Neural cell (in vitro differentiated cells): ENCODE measurements at regions not wholly inside any gene's neighbourhood (a gene's known extent, or its start where the extent isn't known, plus 50 kb on each side); places are given as distances from the start of the nearest gene placed in this dataset.

Source experiments
- EZH2 ChIP-seq: fragments of 200-600, 300-800 bp; shearing (Covaris generic), sonication (generic); IDR thresholded peaks from 2 replicates; pipeline ENCODE4 v1.6.1; 2014; ENCODE audit warnings: antibody characterized with exemption, low read length, borderline replicate concordance, mild to moderate bottlenecking; ENCODE audit not compliant: insufficient read depth, poor library complexity, severe bottlenecking
- MXI1 ChIP-seq: fragments of 450-650 bp; conservative IDR thresholded peaks from 2 replicates; pipeline ENCODE4 v1.6.1; 2014; ENCODE audit warnings: antibody characterized with exemption, mild to moderate bottlenecking; ENCODE audit not compliant: poor library complexity, severe bottlenecking
- POLR2AphosphoS5 ChIP-seq: IDR thresholded peaks from 2 replicates; pipeline ENCODE4 v1.6.1; 2012
- RAD21 ChIP-seq: fragments of 450-650 bp; conservative IDR thresholded peaks from 2 replicates; pipeline ENCODE4 v1.6.1; 2014; ENCODE audit warnings: antibody characterized with exemption, mild to moderate bottlenecking, moderate library complexity
- SMC3 ChIP-seq: fragments of 450-650 bp; conservative IDR thresholded peaks from 2 replicates; pipeline ENCODE4 v1.6.1; 2014; ENCODE audit warnings: antibody characterized with exemption, mild to moderate bottlenecking, moderate library complexity; ENCODE audit not compliant: poor library complexity
- TAF1 ChIP-seq: IDR thresholded peaks from 2 replicates; pipeline ENCODE4 v1.6.1; 2012; ENCODE audit warnings: low read depth
- TF ChIP-seq, protein P1 (sequence below): fragments of 450-650 bp; IDR thresholded peaks from 2 replicates; pipeline ENCODE4 v1.5.1; 2014; ENCODE audit warnings: antibody characterized with exemption, mild to moderate bottlenecking, moderate library complexity; ENCODE audit not compliant: poor library complexity, severe bottlenecking
- TF ChIP-seq, protein P2 (sequence below): IDR thresholded peaks from 2 replicates; pipeline ENCODE4 v1.6.1; 2012; ENCODE audit warnings: borderline replicate concordance

DNA sequence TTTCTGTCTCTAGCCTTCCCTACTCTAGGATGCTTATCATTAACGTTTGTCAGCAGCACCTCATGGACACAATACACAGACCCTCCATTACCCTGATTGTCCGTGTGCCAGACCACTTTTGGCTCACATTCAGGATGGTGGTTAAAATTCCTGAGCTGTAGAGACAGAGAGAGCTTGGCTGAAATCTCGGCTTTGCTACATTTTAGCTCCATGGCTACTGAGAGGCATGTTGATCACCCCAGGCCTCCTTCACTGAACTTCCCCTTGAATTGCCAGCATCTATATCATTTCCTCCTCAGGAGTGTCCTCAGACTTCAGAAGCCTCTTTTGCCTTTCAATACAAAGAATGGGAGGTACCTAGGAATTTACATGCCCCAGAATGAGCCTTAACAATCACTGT is 104.7 kb upstream of the ISL1 start:
- TF ChIP-seq, protein P1, sequence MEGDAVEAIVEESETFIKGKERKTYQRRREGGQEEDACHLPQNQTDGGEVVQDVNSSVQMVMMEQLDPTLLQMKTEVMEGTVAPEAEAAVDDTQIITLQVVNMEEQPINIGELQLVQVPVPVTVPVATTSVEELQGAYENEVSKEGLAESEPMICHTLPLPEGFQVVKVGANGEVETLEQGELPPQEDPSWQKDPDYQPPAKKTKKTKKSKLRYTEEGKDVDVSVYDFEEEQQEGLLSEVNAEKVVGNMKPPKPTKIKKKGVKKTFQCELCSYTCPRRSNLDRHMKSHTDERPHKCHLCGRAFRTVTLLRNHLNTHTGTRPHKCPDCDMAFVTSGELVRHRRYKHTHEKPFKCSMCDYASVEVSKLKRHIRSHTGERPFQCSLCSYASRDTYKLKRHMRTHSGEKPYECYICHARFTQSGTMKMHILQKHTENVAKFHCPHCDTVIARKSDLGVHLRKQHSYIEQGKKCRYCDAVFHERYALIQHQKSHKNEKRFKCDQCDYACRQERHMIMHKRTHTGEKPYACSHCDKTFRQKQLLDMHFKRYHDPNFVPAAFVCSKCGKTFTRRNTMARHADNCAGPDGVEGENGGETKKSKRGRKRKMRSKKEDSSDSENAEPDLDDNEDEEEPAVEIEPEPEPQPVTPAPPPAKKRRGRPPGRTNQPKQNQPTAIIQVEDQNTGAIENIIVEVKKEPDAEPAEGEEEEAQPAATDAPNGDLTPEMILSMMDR = no peak
- no peak for TF ChIP-seq SMC3
- TF ChIP-seq, protein P2, sequence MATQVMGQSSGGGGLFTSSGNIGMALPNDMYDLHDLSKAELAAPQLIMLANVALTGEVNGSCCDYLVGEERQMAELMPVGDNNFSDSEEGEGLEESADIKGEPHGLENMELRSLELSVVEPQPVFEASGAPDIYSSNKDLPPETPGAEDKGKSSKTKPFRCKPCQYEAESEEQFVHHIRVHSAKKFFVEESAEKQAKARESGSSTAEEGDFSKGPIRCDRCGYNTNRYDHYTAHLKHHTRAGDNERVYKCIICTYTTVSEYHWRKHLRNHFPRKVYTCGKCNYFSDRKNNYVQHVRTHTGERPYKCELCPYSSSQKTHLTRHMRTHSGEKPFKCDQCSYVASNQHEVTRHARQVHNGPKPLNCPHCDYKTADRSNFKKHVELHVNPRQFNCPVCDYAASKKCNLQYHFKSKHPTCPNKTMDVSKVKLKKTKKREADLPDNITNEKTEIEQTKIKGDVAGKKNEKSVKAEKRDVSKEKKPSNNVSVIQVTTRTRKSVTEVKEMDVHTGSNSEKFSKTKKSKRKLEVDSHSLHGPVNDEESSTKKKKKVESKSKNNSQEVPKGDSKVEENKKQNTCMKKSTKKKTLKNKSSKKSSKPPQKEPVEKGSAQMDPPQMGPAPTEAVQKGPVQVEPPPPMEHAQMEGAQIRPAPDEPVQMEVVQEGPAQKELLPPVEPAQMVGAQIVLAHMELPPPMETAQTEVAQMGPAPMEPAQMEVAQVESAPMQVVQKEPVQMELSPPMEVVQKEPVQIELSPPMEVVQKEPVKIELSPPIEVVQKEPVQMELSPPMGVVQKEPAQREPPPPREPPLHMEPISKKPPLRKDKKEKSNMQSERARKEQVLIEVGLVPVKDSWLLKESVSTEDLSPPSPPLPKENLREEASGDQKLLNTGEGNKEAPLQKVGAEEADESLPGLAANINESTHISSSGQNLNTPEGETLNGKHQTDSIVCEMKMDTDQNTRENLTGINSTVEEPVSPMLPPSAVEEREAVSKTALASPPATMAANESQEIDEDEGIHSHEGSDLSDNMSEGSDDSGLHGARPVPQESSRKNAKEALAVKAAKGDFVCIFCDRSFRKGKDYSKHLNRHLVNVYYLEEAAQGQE = no peak
- no peak for TF ChIP-seq POLR2AphosphoS5
- no peak for TF ChIP-seq EZH2
- TF ChIP-seq MXI1 = no peak
- no peak for TF ChIP-seq TAF1
- no peak for TF ChIP-seq RAD21
